ENCODE measurements at regions not wholly inside any gene's neighbourhood (a gene's known extent, or its start where the extent isn't known, plus 50 kb on each side); places are given as distances from the start of the nearest gene placed in this dataset.
"Not testable (repeated sequence)": the region's sequence is repeated elsewhere in the genome, so short reads cannot be mapped to it uniquely, and the experiment has no call there.

DNA sequence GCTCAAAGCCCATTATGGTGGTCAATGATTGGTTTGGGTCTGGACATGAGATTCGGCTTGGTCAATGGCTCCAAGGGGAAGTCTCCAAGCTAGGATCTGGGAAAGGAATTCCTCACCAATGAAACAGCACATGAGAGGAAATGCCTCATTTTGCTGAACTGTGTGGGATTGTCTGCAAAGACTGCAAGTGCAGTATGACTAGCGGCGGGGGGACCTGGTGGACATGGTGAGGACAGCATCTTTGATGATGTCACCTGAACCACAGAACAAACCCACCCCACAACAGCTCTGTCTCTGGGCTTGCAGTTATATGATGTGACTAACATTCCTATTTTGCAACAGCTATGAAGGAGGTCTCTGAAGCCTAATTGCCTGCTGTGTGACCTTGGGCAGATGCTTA lies 50.6 kb upstream of the NKD1 start:
- no peak for DNase-seq (ENCODE audit: low read depth in 4 of 4, low spot score in 2 of 4)

DNA sequence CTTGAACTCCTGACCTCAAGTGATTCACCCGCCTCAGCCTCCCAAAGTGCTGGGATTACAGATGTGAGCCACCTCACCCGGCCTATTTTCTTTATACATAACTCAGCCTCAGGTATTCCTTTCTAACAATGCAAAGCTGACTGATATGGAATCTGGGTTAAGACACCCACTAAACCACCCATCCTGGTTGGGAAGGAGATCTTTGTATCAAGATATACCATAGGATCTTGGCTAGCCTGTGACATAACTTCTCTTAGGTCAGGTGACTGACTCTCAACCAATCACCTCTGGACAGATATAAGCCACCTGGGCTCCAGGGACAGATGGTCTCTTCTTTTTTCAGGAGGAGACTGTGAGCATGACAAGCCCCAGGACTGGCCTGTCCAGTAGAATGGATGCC lies 51.2 kb upstream of the NKD1 start:
- DNase-seq (ENCODE audit: low read depth in 4 of 4, low spot score in 2 of 4) = no peak

DNA sequence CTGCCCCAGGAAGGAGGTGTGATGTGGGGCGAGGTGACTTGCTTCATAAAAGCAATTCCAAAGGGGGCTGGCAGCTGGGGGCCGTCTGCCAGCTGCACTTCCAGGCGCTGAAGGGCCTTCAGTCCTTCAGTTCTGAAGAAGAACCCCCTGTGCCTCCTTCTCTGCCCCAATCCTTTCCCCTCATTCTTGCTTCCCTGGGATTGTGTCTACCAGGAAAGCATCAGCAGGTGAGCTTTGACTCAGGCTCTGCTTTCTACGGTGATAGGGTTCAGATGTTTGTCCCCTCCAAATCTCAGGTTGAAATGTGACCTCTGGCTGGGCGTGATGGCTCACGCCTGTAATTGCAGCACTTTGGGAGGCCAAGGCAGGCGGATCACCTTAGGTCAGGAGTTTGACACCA lies 52.5 kb upstream of the NKD1 start:
- no peak for DNase-seq (ENCODE audit: low read depth in 4 of 4, low spot score in 2 of 4)

DNA sequence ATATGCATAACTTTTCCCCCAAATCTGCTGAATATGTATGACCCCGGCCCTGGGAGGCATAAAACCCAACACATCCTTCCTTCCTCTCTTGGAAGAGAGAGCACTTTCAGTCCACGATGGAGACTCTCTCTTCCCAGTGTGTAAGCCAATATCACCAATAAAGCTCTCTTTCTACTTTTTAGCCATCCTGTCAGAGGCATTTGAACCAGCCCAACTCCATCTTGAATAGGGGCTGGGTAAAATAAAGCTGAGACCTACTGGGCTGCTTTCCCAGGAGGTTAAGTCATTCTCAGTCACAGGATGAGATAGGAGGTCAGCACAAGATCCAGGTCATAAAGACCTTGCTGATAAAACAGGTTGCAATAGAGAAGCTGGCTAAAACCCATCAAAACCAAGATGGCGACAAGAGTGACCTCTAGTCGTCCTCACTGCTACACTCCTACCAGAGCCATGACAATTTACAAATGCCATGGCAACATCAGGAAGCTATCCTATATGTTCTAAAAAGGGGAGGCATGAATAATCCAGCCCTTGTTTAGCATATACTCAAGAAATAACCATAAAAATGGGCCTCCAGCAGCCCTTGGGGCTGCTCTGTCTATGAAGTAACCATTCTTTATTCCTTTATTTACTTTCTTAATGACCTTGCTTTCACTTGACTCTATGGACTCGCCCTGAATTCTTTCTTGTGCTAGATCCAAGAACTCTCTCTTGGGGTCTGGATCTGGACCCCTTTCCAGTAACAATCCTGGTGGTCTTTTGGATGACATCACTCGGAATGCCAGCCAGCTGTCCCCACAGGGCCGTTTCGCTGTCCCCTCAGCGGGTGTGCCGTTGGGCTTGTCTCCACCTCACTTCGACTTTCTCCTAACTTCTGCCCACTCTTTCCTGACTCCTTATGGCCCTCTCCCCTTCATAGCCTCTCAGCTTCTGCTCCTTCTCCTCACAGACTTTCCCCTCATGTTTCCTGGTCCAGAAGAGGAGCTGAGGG lies 53.4 kb upstream of the NKD1 start:
- no peak for DNase-seq (ENCODE audit: low read depth in 4 of 4, low spot score in 2 of 4)

DNA sequence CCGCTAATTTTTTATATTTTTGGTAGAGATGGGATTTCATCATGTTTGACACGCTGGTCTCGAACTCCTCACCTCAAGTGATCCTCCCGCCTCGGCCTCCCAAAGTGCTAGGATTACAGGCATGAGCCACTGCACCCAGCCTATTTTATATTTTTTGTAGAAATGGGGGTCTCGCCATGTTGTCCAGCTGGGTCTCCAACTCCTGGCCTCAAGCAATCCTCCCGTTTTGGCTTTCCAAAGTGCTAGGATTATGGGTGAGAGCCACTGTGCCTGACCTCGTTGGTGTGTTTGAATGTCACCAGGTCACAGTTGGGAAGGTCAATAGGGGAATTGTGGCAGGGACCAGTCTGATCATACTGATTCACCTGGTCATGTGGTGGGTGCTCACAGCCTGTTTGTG lies 56.7 kb upstream of the NKD1 start:
- DNase-seq (ENCODE audit: low read depth in 4 of 4, low spot score in 2 of 4) = no peak

DNA sequence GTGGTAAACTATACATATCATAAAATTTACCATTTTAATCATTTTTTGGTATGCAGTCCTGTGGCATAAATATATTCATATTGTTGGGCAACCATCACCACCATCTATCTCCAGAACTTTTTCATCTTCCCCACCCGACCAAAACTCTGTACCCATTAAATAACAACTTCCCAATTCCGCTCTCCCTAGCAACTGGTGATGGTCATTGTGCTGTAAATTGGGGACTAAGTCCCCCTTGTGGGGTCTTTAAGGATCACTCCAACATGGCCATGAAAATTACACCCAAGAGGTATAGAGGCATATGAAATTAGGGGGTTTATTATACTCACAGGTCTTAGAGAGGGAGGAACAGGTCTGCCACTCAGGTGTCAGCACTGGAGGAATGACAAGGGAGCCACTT lies 57.4 kb upstream of the NKD1 start:
- DNase-seq (ENCODE audit: low read depth in 4 of 4, low spot score in 2 of 4) = no peak

DNA sequence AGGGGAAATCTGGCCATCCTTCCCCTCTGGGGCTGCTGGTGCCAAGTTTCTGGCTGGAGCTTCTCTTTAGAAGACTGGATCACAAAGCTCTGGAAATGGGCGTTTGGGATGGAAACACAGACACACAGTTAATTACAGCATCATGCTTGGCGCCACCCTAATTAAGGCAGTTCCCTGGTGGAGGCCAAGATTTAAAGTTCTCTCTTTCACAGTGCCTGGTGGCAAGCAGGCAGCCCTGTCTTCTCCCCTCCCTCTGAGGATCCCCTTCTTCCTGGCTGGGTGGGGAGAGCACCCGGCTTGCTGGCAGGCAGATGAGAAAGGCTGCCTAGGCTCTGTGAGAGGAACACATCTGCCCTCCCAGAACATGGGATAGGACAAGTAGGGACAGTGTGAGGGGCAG lies 59.0 kb upstream of the NKD1 start:
- no peak for DNase-seq (ENCODE audit: low read depth in 4 of 4, low spot score in 2 of 4)

DNA sequence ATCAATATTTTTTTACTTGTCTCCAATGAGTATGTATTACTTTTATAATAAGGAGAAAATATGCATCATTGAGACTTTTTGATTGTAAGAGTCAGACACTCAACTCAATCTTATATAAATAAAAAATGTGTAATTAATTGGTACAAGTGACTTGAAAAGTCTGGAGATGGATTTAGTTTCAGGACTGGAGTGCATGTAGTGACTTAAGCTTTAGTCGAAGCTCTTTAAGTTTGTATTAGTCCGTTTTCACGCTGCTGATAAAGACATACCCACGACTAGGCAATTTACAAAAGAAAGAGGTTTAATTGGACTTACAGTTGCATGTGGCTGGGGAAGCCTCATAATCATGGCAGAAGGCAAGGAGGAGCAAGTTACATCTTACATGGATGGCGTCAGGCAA lies 60.7 kb upstream of the NKD1 start:
- no peak for DNase-seq (ENCODE audit: low read depth in 4 of 4, low spot score in 2 of 4)

DNA sequence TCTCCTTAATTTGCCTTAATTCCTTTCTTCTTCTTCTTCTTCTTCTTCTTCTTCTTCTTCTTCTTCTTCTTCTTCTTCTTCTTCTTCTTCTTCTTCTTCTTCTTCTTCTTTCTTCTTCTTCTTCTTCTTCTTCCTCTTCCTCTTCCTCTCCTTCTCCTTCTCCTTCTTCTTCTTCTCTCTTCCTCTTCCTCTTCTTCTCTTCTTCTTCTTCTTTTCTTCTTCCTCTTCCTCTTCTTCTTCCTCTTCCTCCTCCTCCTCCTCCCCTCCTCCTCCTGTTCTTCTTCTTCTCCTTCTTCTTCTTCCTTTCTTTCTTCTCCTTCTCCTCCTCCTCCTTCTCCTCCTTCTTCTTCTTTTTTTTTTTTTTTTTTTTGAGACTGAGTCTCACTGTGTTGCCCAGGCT lies 62.0 kb upstream of the NKD1 start:
- DNase-seq (ENCODE audit: low read depth in 4 of 4, low spot score in 2 of 4) = not testable (repeated sequence)

DNA sequence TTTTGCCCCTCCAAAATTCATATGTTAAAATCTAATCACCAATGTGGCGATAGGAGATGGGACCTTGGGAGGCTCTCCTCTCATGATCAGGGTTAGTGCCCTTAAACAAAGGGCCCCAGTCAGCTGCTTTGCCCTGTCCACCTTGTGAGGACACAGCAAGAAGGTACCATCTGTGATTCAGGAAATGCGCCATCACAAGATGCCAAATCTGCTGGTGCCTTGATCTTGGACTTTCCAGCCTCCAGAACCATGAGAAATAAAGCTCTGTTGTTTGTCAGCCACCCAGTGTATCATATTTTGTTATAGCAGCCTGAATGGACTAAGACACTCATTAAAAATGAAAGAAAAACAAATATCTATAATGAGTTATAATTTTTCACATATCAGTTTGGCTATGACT lies 63.0 kb upstream of the NKD1 start:
- no peak for DNase-seq (ENCODE audit: low read depth in 4 of 4, low spot score in 2 of 4)

DNA sequence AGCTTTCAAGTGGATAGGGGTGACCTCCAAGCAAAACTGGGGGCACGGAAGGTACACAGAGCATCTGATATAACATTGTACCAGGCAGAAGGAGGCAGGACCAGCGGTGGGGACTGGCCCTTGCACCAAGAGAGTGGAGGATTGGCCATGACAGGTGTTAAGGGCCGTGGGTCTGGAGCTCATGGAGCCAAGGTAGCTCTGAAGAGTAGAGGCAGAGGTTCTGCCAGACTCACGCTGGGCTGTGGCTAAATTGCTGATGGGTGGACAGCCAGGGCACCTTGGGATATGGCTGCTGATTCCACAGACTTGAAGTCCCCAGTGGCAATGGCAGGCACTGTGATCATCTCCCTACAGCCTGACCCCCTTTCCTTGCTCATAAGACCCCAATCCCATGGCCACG lies 65.9 kb upstream of the NKD1 start:
- no peak for DNase-seq (ENCODE audit: low read depth in 4 of 4, low spot score in 2 of 4)

DNA sequence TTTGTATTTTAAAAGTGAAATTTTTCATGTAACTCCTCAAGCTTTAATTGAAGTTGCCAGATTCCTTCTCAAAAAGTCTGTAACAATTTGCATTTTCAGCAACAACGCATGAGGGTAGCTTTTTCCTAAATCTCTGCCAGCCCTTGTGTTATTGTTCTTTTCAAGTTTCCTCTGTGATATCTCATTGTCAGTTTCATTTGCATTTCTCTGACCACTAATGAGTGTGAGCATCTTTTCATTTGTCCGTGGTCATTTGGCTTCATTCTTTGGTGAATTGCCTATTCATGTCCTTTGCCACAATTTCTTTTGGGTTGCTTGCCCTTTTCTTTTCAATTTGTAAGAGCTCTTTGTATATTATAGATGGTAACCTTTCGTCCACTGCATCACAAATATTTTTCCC lies 68.0 kb upstream of the NKD1 start:
- DNase-seq (ENCODE audit: low read depth in 4 of 4, low spot score in 2 of 4) = no peak

DNA sequence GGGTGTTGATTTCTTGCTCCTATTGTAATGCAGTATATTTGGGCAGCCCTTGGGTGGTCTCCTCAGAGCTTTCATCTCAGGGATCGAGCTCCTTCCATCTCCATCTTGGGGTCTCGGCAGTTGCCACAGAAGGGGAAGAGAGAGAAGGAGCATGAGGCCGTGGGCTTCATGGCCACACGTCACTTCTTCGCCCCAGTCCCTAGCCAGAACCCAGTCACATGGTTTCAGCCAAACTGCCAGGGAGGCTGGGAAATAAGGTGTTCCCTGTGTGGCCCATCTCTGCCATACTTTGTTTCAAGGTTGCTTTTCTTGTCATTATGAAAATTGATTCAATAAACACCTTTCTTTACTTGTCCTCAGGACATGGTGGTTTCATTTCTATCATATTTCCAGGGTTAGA lies 68.4 kb upstream of the NKD1 start:
- no peak for DNase-seq (ENCODE audit: low read depth in 4 of 4, low spot score in 2 of 4)

DNA sequence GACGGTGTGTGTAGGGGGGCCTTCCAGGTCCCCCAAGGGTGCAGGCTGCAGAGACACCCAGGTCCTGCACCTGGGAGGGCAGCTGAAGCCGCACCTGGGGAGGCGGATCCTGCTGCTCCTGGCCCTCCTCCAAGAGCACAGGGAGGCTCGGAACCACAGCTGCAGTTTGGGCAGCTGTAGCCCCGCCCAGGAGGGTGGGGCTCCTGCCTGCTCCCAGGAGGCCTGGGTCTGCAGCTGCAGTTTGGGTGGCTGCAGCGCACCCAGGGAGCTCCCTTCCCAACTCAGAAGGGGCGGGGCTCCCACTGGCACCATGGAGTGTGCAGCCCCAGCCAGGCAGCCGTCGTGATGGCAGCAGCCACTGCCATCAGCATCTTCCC lies 69.4 kb upstream of the NKD1 start:
- no peak for DNase-seq (ENCODE audit: low read depth in 4 of 4, low spot score in 2 of 4)

DNA sequence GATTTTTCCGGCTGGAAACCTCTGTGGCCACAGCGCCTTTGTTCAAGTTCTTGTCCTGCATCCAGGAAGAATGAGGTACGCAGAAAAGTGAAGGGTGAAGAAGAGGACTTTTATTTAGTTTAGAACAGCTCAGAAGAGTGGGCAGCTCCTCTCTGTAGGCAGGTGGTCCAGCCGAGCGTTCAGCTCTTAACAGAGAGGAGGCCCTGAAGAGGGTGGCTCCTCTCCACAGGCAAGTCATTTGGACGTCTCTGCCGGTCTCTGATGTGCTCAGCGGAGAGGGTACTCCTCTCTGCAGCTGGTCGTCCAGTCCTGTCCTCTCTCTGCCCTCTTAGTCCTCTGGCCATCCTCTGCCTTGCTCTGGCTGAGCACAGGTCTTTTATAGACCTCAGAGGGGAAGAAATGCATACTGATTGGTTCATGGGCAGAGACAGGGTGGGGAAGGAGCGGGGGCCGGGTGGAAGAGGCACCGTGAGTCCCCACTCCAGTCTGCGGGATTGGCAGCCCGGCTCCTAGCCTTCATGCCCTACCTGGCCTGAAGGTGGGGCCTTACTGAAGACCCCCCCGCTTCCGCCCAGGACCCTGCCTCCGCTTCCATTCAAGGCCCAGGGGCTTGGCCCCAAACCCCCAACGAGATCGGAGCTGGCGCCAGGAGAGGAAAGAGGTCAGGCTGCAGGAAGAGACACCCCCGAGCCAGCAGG lies 70.0 kb upstream of the NKD1 start:
- no peak for DNase-seq (ENCODE audit: low read depth in 4 of 4, low spot score in 2 of 4)

DNA sequence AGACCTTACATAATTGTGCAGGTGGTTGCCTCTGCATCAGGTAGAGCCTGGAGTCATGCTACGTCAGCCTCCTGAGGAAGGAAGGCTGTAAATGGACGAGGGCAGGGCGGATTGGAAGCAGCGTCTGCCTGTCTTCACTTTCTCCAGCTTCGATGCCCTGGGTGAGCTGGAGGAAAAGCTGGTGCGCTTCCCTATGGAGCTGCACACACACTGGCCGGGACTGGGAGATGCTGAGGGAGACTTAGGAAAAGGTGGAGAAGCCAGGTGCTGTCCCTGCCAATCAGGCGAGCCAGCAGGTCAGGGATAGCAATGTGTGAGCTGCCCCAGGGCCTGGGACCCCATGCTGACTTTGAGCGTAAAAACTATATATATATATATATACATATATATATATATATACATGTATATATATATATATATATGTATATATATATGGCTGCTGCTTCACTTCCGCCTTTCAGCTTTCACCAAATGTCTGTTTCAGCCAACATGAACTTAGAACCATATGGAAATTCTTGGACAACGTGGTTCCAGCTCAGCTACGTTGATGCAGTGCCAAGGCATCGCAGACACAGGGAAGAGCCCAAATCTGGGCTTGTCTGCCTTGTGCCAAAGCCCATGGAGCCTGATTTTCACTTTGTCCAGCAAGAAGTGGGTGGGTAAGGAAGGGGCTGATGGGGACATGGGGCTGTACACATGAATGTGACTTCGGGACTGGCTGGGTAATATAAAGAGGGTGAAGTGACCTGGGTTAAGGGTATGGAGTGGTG lies 71.5 kb upstream of the NKD1 start:
- DNase-seq (ENCODE audit: low read depth in 4 of 4, low spot score in 2 of 4) = no peak

DNA sequence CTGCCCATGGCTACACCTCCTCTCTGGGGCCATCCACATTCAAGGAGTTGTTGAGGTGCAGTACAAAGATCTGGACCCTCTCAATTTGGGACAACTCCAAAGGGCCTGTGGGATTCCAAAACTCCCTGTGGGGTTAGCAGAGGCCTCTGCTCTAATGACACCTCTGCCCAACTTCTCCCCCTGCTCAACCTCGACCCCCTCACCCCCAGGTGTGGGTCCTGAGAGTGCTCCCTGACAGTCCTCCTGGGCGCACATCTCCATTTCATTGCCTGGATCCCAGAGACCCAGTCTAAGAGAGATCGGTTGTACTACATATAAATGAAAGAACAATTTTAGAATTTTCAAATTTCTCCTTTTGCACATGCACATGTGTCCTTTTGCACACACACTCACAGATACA lies 73.0 kb upstream of the NKD1 start:
- DNase-seq (ENCODE audit: low read depth in 4 of 4, low spot score in 2 of 4) = no peak

DNA sequence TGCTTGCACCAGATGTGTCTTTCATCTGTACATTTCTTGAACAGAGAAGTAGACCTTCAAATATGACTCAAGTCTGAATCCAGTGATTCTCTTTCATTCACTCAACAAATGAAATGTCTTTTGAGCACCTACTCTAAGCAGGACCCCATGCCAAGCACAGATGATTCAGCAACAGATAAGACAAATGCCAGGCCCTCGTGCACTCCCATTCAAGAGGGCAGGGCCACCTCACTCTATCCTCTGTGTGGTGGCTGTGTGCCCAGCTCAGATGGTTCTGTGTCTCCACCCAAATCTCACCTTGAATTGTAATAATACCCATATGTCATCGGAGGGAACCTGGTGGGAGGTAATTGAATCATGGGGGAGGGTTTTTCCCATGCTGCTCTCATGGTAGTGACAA lies 74.1 kb upstream of the NKD1 start:
- no peak for DNase-seq (ENCODE audit: low read depth in 4 of 4, low spot score in 2 of 4)

DNA sequence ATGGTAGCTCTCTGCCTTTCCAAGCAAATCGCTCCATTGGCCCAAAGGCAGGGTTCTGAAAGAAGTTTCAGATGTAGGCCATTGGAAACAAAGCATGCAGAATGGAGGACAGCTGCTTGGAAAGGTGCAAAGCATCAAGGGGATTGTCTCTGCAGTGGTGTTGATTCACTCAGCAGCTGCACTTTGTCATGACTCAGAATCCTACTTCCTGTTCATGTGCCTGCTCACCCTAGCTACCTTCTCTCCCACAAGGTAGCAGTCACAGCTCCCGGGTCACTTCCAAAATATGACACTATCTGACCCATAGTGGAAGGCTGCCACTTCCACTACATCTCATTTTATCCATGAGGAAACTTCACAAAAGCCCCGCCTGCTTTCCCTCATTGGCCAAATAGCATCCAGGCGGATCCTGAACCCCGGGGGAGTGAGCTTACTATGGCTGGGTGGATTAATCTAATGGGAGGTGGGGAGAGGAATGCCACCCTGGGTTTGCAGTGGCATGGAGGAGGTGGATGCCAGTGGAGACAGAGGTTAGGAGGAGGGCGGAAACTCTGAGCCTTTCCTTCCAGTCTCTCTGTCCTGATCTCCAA lies 74.7 kb upstream of the NKD1 start:
- DNase-seq (ENCODE audit: low read depth in 4 of 4, low spot score in 2 of 4) = no peak

DNA sequence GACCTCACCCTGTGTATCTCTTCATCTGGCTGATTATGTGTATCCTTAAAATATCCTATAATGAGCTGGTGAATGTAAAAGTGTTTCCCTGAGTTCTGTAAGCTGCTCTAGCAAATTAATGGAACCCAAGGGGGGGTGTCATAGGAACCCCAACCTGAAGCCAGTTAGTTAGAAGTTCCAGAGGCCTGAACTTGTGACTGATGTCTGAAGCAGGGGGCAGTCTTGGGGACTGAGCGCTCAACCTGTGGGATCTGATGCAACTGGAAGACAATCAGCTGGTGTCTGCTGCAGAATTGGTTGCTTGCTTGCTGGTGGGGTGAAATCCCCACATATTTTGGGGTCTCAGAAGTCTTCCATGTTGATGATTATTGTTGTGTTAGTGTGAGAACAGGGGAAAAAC lies 75.7 kb upstream of the NKD1 start:
- DNase-seq (ENCODE audit: low read depth in 4 of 4, low spot score in 2 of 4) = no peak

DNA sequence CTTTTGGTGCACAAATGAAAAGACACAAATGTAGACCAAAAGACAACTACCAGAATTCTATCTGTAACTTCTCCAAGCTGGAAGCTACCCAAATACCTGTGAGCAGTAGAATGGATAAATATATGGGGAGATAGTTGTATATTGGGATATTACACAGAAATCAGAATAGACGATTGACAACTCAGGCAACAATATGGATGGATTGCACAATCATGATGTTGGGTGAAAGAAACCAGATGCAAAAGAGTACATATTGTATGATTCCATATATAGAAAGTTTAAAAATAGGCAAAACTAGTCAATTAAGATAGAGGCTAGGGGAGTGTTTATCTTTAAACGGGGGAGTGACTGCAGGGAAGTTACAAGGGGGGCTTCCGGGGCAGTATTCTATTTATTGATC lies 77.5 kb upstream of the NKD1 start:
- no peak for DNase-seq (ENCODE audit: low read depth in 4 of 4, low spot score in 2 of 4)
